ENCODE measurements at regions not wholly inside any gene's neighbourhood (a gene's known extent, or its start where the extent isn't known, plus 50 kb on each side); places are given as distances from the start of the nearest gene placed in this dataset.
A peak's percentile ranks its signal among the peaks of the same experiment; 100 is the strongest.
"Not testable (repeated sequence)": the region's sequence is repeated elsewhere in the genome, so short reads cannot be mapped to it uniquely, and the experiment has no call there.

DNA sequence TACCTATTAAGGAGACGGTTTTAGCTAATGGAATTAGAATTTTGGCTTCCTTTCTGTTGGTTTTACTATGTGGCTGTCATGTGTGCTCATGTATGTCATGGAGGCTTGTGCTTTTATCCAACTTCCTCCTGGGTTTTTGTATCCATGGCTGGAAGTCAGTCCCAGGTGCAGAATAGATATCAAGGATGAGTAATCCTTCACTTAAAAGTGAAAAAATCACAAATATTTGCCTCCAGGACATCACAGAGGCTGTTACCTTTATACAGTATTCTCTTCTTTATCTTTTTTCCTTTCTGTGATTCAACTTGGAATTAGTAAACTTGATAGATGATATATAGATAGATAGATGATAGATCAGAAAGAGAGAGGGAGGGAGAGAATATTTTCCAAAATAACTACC, 706.8 kb downstream of the GALC start:
- DNase-seq, result no peak

GRCh38 chr14:87285506-87285905, 707.5 kb downstream of the GALC start:
- no peak for DNase-seq

DNA sequence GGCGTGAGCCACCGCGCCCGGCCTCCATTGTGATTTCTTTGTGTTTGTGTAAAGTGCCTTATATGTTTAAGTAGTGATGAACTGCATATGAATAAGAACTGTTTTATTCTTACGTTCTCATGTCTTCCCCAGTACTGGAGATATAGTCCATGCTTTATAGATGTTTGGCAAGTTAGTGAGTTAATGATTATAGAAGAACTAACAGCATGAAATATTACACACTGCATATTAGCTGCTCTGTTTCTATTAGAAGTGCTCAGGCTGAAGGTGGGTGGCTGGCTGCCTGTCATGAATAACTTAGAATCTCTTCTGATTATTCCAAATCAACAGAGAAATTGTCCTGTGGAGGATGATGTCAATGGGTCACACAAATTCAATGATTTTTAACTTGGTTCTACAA, 709.4 kb downstream of the GALC start:
- no peak for DNase-seq

DNA sequence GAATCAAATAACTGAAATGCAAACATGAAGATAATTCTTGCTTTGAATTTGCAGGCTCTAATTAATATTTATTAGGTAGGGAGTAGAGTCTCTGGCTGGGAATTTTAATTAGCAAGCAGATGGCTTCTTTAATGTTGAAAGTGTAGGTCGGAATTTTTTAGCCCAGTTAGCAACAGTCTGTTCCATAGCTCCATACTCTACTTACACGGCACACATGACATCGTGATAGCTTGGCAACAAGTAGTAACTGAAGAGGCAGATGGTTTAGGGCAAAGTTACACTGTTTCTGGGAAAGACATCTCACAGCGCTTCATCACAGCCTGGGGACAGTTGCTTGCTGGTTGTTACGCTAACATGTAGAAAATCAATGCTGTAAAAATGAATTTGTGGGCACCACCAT, 710.7 kb downstream of the GALC start:
- no peak for DNase-seq

DNA sequence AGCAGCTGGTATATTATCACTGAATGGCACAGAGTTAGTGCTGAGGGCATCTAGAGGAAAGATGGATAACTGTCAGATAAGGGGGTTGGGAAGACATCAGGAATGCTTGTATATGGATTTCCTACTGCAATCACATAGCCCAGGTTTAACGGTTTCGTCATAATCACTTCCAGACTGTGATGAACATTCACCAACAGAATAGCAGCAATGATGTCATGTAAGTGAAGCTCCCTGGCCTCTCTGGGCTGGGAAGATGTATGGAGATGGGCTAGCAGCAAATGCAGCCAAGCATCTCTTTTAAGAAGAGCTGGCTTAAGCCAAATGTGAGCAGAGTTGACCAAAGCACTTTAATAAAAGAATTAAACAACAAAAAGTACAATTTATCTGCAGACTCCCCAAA, 714.6 kb downstream of the GALC start:
- DNase-seq, result no peak

DNA sequence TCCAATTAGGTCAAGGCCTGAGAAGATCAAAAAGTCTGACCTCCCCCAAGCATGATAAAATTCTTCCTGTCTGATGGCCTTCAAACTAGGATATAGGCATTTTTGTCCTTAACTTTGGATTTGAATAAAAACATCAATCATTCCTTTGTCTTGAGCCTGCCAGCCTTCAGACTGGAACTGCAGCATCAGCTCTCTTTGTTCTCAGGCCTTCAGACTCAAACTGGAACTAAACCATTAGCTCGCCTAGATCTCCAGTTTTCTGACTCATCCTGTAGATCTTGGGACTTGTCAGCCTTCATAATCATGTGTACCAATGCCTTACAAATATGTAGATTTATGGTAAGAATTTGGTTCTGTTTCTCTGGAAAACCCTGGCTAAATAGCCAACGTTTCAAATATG, 721.7 kb downstream of the GALC start:
- DNase-seq, result no peak

GRCh38 chr14:87268997-87269396, 724.0 kb downstream of the GALC start:
- no peak for DNase-seq

DNA sequence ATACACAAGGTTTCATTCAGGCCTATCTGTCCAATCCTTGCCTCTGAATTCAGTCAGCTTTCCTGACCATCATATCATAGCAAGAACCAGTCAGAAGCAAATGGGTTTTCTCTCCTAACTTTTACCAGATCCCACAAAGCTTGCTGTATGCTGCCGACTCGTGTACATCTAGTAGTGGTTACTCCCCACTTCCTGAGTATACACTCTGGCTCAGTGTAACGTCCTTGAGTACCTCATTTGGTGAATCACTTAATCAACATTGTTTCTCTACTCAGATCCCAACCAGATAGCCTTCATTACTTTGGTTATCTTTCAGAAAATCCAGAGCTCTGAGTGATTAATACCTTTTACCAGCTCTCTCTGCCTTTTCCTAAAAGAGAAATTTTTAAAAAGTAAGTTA, 728.2 kb downstream of the GALC start:
- no peak for DNase-seq

DNA sequence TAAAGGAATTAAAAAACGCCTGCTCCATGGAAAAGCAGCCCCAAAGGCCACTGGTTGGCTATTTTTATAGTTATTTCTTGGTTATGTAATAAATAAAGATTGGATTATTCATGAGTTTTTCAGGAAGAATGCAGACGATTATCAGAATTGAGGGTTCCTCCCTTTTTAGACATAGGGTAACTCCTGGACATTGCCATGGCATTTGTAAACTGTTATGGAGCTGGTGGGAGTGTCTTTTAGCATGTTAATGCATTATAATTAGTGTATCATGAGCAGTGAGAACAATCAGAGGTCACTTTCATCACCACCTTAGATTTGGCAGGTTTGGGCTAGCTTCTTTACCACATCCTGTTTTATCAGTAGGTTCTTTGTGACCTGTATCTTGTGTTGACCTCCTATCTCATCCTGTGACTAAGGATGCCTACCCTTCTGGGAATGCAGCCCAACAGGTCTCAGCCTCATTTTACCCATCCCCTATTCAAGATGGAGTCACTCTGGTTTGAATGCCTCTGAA, 728.7 kb downstream of the GALC start:
- DNase-seq, result no peak

DNA sequence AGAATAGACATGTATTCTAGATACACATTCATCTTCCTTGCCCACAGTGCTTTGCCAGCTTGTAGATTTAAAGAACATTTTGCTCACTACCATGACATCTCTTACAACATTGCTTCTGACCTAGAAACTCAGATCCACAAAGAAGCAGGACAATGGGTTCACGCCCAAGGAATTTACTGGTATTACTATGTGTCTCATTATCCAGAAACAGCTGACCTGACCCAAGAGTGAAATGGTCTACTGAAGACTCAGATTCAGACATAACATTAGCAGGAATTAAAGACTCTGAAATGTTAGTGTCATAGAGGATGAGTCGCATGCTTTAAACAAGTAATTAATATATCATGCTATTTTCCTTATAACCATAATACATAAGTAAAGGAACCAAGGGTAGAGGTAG, 731.4 kb downstream of the GALC start:
- DNase-seq, result no peak

GRCh38 chr14:87260460-87260859, 732.5 kb downstream of the GALC start:
- DNase-seq, result no peak

GRCh38 chr14:87257421-87257820, 735.6 kb downstream of the GALC start:
- DNase-seq, result no peak

DNA sequence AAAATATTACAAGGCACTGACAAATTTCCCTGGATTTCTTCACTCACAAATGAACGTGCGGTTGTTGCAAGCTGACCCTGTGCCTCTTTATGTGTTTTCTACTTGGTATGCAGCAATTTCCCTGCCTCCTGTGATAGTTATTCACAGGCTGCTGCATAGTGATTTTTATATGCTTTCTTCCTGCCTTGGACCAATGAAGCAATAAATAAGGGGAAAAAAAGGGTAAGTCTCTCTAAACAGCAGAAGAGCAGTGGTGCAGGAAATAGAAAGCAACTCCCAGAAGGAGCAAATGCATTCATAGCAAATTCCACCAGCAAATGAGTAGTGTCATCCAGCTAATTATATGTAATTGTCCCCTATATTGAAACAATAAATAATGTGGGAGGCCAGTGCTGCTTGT, 737.9 kb downstream of the GALC start:
- no peak for DNase-seq

DNA sequence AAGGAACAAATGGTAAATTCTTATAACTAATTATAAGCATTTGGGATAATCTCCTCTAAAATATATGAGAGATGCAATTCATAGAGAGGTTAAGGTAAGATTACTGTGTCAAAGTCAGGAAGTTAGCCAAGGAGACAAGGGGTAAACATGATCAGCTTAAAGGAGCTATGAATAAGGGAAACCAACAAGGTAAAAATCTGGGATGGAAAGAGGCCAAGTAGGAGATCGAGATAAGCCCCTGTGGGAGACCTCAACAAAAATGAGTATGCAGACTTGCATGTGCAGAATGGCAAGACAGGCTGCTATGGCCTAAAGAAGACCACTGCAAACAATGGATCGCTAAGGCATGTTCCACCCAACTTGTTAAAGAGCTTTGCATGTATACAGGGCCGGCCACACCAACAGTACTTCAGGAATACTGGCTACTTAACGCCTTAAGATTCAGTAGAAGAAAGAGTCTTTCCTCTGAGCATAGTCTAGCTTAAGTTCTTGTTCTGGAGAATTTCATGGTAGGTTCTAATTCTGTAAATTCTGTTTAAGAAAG, 738.6 kb downstream of the GALC start:
- no peak for DNase-seq

- DNase-seq, result not testable (repeated sequence)
Measured at GRCh38 chr14:87253791-87254190, 739.2 kb downstream of the GALC start.

GRCh38 chr14:87252103-87252502, 740.9 kb downstream of the GALC start:
- peak; percentile 59 for DNase-seq

DNA sequence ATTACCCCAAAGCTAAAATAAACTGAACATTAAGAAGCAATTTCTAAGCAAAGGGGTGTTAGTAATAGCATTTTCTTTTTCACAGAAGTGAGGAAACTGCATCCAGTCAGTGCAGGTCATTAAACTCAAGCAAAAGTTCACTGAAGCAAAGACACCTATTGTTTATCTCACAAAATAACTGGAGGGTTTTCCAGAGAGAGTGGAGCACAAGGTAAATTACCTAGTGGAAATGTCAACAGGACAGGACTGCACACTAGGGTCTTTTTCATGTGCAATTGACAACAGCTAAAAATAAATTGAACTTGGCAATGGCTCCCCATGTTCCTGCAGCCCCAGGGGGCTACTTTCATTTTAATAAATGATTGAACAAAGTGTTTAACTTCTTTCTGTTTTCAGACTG, 742.0 kb downstream of the GALC start:
- no peak for DNase-seq

DNA sequence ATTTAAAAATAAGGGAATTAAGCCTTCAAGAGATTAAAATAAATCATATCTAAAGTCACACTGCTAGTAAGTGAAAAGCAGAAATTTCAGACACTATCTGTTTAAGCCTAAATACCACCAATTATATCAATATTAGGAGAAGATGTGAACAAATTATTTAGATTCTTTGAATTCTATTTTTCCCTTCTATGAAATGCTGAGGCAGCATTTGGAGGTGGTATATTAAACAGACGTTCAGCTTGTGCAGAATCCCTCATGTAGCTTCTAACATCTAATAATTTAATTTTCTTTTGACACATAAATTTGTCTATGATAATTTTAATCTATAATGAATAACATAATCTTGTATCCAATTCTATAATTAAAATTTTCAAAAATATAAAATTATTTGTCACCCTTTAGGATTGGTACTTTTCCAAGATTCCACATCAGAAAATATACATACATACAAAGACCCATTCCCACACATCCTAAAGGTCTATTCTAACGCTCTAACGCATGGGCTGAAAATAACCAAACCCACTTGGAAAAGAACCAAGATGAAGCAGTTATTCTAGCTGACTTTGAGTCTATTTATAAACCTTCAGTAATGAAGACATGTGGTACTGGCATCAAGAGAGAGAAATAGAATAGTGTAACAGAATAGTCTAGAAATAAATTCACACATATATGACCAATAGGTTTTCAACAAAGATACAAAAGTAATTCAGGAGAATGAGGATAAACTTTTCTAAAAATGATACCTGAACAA, 751.8 kb downstream of the GALC start:
- DNase-seq, result no peak

DNA sequence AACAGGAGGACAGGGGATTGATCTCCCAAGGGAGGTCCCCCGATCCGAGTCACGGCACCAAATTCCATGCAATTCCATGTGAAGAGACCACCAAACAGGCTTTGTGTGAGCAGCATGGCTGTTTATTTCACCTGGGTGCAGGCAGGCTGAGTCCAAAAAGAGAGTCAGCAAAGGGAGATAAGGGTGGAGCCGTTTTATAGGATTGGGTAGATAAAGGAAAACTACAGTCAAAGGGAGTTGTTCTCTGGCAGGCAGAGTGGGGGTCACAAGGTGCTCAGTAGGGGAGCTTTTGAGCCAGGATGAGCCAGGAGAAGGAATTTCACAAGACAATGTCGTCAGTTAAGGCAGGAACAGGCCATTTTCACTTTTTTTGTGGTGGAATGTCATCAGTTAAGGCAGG, 752.7 kb downstream of the GALC start:
- not testable (repeated sequence) for DNase-seq

GRCh38 chr14:87233806-87234384, 759.1 kb downstream of the GALC start:
- DNase-seq, result no peak

GRCh38 chr14:87233266-87233665, 759.7 kb downstream of the GALC start:
- DNase-seq, result peak; percentile 57

DNA sequence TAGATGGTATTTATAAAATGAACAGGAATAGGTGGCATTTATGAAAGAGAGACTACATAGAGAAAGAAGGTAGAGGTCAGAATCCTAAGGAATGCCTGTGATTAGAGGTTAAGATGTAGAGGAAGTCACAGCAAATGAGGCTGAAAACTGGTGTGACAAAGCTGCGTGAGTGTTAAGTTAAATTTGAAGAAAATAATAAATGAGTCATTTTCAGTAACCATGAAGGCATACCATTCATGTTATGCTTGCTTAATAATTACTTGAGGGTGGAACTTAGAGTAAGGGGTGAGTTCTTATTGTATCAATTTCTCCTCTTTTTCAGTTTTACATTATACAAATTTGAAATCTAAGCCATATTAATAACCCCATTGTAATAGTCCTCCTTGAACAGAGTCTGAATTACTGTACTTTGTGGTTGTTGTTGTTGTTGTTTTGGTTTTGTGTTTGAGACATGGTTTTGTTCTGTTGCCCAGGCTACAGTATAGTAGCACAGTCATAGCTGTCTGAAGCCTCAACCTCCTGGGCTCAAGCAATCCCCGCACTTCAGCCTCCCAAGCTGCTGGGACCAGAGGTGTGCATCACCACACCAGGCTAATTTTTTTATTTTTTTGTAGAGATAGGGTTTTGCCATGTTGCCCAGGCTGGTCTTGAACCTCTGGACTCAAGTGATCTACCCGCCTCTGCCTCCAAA, 761.5 kb downstream of the GALC start:
- DNase-seq, result no peak

- no peak for DNase-seq
Measured at GRCh38 chr14:87230726-87231125, 762.3 kb downstream of the GALC start.

DNA sequence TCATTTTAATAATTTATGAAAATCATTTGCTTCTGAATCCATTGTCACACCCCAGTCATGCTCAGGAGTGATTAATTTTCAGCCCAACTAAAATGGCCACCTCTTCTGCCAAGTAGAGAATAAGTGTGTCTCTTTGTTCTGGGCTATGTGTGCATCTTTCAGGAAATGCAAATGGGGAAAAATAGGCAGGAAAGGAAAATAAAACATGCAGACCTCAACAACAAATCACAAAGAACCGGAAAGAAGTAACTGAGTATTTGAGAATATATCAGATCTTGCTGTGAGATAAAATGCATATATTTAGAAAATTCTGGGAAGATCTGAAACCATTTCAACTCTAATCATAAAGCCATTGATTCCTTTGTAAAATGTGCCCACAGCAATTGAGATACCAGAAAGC, 763.9 kb downstream of the GALC start:
- no peak for DNase-seq

All from islet precursor cell (in vitro differentiated cells).